GM12873 (cell line): ENCODE measurements at regions not wholly inside any gene's neighbourhood (a gene's known extent, or its start where the extent isn't known, plus 50 kb on each side); places are given as distances from the start of the nearest gene placed in this dataset.

ENCODE experiments used
- CTCF ChIP-seq: IDR thresholded peaks from 2 replicates; pipeline ENCODE4 v1.5.1; 2012; ENCODE audit warnings: low read depth, mild to moderate bottlenecking, moderate library complexity, low read length, control low read depth; ENCODE audit not compliant: insufficient read depth; ENCODE audit errors: missing control alignments

DNA sequence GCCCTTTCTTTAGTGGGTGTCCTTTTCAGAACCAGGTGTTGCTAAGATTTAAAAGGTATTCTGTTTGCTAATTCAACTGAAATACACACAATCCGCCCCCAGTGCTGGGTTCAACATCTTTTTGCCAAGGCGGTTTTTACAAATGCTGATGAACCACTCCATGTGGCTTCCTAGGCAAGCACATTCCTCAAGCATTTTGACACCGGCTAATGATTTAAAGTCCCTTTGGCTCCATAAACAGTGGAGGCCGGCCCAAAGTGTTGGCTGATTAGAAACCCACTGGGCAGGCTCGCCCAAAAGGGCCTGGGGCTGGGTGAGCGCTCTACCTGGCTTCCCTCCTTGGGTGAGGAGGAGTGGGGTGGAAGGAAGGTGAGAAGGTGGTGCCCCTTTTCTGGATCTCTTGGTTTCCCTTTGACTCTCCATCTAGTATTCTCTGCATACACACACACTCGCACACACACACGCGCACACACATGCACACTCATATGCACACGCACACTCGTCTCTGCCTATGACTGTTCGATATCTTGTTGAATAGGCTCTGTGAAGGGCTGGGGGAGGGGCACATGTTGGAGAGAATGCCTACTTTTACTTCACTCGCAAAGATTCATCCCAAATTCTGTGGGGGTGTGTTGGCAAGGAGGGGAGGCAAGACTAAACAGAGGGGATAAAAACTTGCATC is 66.7 kb upstream of the ARMC2 start:
- TF ChIP-seq CTCF, result no peak

DNA sequence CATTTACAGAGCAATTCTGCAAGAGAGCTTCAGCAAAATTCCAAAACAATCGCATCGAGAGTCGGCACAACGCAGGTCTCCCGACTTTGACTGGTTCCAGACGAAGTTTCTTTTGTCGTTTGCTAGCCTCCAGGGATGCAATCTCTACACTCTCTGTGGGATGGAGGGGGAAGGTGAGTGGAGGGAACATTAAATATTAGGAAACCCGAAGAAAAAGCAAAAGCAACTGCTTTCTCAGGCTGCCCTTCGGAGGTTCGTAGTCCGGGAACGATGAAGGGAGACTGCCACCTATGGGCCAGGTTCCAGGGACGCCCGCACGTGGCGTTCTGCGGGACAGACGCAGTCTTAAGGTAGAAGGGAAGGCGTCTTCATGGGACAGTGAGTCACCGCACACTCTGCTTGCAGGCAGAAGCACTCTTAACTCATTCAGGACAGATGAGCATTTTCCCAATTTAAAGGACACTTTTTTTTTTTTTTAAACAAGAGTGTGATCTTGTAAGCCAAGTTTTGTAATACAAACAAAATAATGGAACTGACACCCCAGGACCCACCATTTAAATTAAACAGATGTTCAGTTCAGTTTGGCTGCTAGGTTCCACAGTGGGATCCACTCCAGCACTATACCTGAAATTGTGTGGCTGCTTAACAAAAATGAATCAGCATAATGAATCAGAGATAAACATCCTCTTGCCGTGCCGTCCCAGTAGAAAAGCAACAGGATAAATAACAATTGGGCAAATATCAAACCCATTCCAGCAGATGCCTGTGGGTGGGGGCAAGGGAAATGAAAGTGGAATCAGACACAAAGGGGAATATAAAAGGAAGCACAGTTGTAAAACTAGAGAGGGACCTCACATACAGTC is 65.8 kb upstream of the ARMC2 start:
- peak; percentile 78 for TF ChIP-seq CTCF

GRCh38 chr6:108785653-108786052 is 62.6 kb upstream of the ARMC2 start:
- no peak for TF ChIP-seq CTCF

GRCh38 chr6:108788416-108788815 is 59.8 kb upstream of the ARMC2 start:
- no peak for TF ChIP-seq CTCF

DNA sequence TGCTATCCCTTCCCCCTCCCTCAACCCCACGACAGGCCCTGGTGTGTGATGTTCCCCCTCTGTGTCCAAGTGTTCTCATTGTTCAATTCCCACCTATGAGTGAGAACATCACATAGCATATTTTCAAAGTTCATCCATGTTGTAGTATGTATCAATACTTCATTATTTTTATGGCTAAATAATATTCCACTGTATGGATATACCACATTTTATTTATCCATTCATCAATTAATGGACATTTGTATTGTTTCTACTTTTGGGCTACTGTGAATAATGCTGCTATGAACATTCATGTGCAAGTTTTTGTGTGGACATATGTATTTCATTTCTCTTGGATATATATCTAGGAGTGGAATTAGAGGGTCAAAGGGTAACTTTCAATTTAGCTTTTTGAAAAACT is 58.7 kb upstream of the ARMC2 start:
- no peak for TF ChIP-seq CTCF

DNA sequence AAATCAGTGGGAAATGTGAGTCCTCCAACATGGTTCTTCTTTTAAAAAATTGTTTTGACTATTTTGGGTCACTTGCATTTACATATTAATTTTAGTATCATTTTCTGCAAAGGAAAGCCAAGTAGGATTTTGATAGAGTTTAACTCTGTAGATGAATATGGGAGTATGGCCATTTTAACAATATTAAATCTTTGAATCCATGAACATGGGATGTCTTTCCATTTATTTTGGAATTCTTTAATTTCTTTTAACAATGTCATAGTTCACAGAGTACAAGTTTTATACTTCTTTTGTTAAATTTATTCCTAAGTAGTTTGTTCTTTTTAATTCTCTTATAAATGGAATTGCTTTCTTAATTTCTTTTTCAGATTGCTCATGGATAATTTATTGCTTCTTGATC is 56.5 kb upstream of the ARMC2 start:
- no peak for TF ChIP-seq CTCF

DNA sequence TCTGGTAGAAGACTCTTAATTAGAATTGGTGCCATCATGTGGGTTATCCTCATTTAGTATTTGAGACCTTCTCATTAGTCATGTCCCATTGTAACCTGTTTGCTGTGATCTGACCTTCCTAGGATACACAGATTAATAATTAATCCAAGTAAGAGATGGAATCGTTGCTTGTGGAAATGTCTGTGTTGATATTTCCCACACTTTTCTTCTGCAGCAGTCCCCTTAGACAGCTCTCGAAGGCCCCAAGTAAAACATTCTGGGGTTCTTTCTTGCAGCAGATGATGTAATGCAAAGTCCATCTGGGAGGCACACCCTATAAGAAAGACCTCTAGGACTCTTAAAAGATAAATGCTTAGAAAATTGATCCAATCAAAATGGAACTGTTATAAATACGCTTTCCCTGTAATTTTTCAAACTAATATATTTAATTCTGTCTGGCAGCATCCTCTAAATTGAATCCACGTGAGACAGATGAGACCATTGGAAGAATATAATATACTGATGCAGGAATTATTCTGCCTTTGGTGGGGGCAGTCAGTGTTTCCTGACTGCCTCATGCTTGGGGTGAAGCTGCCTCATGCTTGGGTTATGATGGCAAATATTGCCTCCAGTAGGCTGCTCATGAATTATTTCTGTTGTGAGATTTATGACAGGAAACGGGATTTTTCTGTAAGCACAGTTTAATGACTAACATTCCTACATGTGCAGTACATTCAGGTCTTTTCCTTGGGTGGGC is 54.5 kb upstream of the ARMC2 start:
- no peak for TF ChIP-seq CTCF
